Ovary (tissue), 7 donors: ENCODE measurements at regions not wholly inside any gene's neighbourhood (a gene's known extent, or its start where the extent isn't known, plus 50 kb on each side); places are given as distances from the start of the nearest gene placed in this dataset.

ENCODE experiments used
- DNase-seq, 5 donors: peaks; one replicate each; pipeline ENCODE4 v3.0.0-alpha.2; 2019 to 2020
- H3K27ac ChIP-seq, 2 donors: fragments of 200-600 bp; one replicate each; pipeline versions ENCODE4 v1.5.1 to v1.8.0; 2019 to 2022
- H3K27me3 ChIP-seq: fragments of 200-600 bp; one replicate; pipeline ENCODE4 v1.8.0; 2022
- H3K36me3 ChIP-seq: fragments of 200-600 bp; sonication (generic); one replicate; pipeline ENCODE4 v1.5.1; 2019
- H3K4me1 ChIP-seq: one replicate; pipeline ENCODE4 v1.8.1; 2013; ENCODE audit warnings: mild to moderate bottlenecking, moderate library complexity; ENCODE audit not compliant: insufficient read depth
- H3K4me3 ChIP-seq: fragments of 200-600 bp; sonication (generic); one replicate; pipeline ENCODE4 v1.5.1; 2017
- H3K9me3 ChIP-seq, 2 donors: fragments of 200-600 bp in 1 of 2; sonication (generic) in 1 of 2; one replicate each; pipeline versions ENCODE4 v1.5.1 to v1.8.1; 2013 to 2019; ENCODE audit warnings: mild to moderate bottlenecking in 1 of 2, moderate library complexity in 1 of 2
- EP300 ChIP-seq: sonication (generic); formaldehyde crosslinking; IDR thresholded peaks from one replicate; pipeline ENCODE4 v1.6.1; 2017; ENCODE audit warnings: antibody characterized with exemption
- POLR2A ChIP-seq: fragments of 450-650 bp; IDR thresholded peaks from one replicate; pipeline ENCODE4 v1.6.1; 2017; ENCODE audit warnings: antibody characterized with exemption, mild to moderate bottlenecking, moderate library complexity
- WGBS, 3 donors: extraction: QIAGEN DNeasy Blood & Tissue Kit in 1 of 3; methylation state at CpG; one replicate each; pipeline versions ENCODE4 v1.1.5 to v1.1.7; 2013 to 2017; 5-methylcytosine and 5-hydroxymethylcytosine counted together
- intact Hi-C, 4 donors: fragments of 100-400 bp; cut with DNase I; formaldehyde crosslinking; loops; one replicate each; pipeline versions ENCODE4 v1.11.0 to v1.15.1; 2022 to 2023
- TF ChIP-seq, protein P1 (sequence below), 3 donors: fragments of 450-650 bp in 2 of 3; fragments of 200-600 bp in 1 of 3; IDR thresholded peaks; one replicate each; pipeline versions ENCODE4 v1.5.1 to v1.8.0; 2016 to 2022; ENCODE audit warnings: antibody characterized with exemption in 3 of 3, mild to moderate bottlenecking in 1 of 3
- donor health status: DM: no; HTN: no; CAD: no; lungs with moderate emphysema.
- donor health status: DM: no; HTN: no; CAD: no.
- donor health status: Bipolar disorder and iron deficiency.
- donor health status: DM: no; HTN: no; CAD: no.
- donor health status: DM: yes; HTN: yes; CAD: no.

- Histone ChIP-seq H3K9me3 (no peaks in the 10 kb centered on the region), H3K27ac (no peak overlapping the region), H3K4me1 (no peaks in the 10 kb centered on the region), H3K4me3 (no peak overlapping the region), H3K36me3 (no peaks in the 10 kb centered on the region), H3K27me3 (no peaks in the 10 kb centered on the region)
- 70 to 83% (median 76%) methylated on average over 4 of the region's 4 CpGs for WGBS, 3 donors
- no peak for TF ChIP-seq POLR2A
- TF ChIP-seq, protein P1, sequence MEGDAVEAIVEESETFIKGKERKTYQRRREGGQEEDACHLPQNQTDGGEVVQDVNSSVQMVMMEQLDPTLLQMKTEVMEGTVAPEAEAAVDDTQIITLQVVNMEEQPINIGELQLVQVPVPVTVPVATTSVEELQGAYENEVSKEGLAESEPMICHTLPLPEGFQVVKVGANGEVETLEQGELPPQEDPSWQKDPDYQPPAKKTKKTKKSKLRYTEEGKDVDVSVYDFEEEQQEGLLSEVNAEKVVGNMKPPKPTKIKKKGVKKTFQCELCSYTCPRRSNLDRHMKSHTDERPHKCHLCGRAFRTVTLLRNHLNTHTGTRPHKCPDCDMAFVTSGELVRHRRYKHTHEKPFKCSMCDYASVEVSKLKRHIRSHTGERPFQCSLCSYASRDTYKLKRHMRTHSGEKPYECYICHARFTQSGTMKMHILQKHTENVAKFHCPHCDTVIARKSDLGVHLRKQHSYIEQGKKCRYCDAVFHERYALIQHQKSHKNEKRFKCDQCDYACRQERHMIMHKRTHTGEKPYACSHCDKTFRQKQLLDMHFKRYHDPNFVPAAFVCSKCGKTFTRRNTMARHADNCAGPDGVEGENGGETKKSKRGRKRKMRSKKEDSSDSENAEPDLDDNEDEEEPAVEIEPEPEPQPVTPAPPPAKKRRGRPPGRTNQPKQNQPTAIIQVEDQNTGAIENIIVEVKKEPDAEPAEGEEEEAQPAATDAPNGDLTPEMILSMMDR (IDR thresholded peaks at IDR 0.05): no peak
- no peak for DNase-seq
- intact Hi-C loops: no loop called here
Observed at GRCh38 chr3:112745567-112746248, 101.0 kb downstream of the CD200R1L start.

DNA sequence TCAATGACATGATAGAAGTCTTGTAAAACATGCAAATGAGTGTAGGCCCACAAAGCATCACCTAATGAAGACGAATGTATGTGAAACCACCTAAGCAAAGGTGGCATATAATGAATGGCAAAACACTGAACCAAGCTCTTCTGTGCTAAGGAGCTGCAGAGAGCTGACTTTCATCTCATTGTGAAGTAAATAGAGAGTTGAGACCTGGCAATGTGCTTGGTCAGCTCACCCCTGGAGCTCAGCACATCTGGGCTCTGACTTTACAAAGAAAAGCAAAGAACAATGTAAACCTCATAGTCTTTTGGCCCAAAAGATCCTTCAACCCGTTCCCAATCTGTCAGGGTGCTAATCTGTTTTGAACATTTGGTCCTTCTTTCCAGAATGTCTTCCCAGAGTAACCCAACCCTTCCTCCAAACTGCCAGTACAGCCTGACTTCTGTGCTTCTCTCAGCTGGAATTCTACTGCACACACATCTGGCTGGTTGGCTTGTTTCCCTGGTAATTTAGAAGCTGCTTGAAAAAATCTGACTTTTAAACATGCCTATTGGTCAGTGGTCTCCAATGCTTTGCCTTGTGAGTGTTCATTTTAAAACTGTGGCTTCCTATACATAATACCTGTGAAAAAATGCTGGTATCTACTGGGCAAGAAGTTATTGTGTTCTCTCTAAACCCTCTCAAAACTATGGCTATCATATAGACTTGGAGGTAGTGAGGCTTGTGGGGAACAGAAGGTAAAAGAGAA lies 101.7 kb downstream of the CD200R1L start:
- no peak for DNase-seq
- Histone ChIP-seq H3K36me3 (no peaks in the 10 kb centered on the region), H3K4me3 (no peak overlapping the region), H3K9me3 (no peaks in the 10 kb centered on the region), H3K4me1 (no peaks in the 10 kb centered on the region), H3K27ac (no peak overlapping the region), H3K27me3 (no peaks in the 10 kb centered on the region)
- intact Hi-C loops: no loop called here
- 42 to 51% (median 48%) methylated on average over 2 of the region's 2 CpGs for WGBS, 3 donors
- TF ChIP-seq, protein P1 (IDR thresholded peaks at IDR 0.05): no peak
- no peak for TF ChIP-seq EP300
- TF ChIP-seq POLR2A: no peak

DNA sequence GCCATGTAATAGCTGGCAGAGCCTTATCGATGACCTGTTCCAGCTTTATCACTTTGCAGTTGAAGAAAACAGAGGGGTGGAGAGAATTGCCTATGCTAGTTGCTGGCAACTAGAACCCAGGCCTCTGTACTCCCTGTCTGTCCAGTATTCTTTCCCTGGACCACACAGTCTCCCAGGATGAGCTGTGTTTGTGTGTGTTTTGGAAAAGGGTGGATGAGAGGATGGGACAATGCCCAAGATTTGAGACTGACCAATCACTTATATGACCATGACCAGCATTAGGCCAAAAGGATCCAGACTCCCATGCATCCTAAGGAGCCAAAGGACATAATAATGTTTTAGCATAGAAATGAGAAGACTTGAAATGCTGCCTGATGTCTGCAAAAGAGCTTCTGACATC lies 102.6 kb downstream of the CD200R1L start:
- Histone ChIP-seq H3K4me1 (no peaks in the 10 kb centered on the region), H3K4me3 (no peak overlapping the region), H3K27ac (no peak overlapping the region), H3K36me3 (no peaks in the 10 kb centered on the region), H3K9me3 (no peaks in the 10 kb centered on the region), H3K27me3 (no peaks in the 10 kb centered on the region)
- no peak for DNase-seq
- intact Hi-C loops: no loop called here
- 53 to 73% (median 63%) methylated on average over 1 of the region's 1 CpG for WGBS, 3 donors
- TF ChIP-seq, protein P1 (IDR thresholded peaks at IDR 0.05): no peak
- TF ChIP-seq POLR2A (no peak), EP300 (no peak)

GRCh38 chr3:112742934-112743333 lies 102.0 kb upstream of the CCDC80 start:
- no peaks in the 10 kb centered on the region for H3K36me3 ChIP-seq
- H3K4me1 ChIP-seq: no peaks in the 10 kb centered on the region
- intact Hi-C loops: no loop called here
- no peaks in the 10 kb centered on the region for H3K9me3 ChIP-seq
- H3K27ac ChIP-seq: no peak overlapping the region
- no peak for DNase-seq
- H3K27me3 ChIP-seq: no peaks in the 10 kb centered on the region
- WGBS, 3 donors: 88 to 95% (median 94%) methylated on average over 2 of the region's 2 CpGs
- TF ChIP-seq EP300 (no peak), POLR2A (no peak)
- TF ChIP-seq, protein P1 (IDR thresholded peaks at IDR 0.05): no peak
- H3K4me3 ChIP-seq: no peak overlapping the region
